Lower leg skin (tissue), 3 donors: ENCODE measurements at regions not wholly inside any gene's neighbourhood (a gene's known extent, or its start where the extent isn't known, plus 50 kb on each side); places are given as distances from the start of the nearest gene placed in this dataset.

ENCODE experiments used
- POLR2A ChIP-seq, 2 donors: fragments of 450-650 bp; IDR thresholded peaks; one replicate each; pipeline ENCODE4 v1.6.1; 2016 to 2017; ENCODE audit warnings: antibody characterized with exemption in 2 of 2, mild to moderate bottlenecking in 1 of 2, moderate library complexity in 1 of 2
- TF ChIP-seq, protein P1 (sequence below), 3 donors: fragments of 450-650 bp; IDR thresholded peaks; one replicate each; pipeline ENCODE4 v1.5.1; 2016; ENCODE audit warnings: antibody characterized with exemption in 3 of 3, mild to moderate bottlenecking in 3 of 3, moderate library complexity in 2 of 3

- TF ChIP-seq, protein P1, sequence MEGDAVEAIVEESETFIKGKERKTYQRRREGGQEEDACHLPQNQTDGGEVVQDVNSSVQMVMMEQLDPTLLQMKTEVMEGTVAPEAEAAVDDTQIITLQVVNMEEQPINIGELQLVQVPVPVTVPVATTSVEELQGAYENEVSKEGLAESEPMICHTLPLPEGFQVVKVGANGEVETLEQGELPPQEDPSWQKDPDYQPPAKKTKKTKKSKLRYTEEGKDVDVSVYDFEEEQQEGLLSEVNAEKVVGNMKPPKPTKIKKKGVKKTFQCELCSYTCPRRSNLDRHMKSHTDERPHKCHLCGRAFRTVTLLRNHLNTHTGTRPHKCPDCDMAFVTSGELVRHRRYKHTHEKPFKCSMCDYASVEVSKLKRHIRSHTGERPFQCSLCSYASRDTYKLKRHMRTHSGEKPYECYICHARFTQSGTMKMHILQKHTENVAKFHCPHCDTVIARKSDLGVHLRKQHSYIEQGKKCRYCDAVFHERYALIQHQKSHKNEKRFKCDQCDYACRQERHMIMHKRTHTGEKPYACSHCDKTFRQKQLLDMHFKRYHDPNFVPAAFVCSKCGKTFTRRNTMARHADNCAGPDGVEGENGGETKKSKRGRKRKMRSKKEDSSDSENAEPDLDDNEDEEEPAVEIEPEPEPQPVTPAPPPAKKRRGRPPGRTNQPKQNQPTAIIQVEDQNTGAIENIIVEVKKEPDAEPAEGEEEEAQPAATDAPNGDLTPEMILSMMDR (IDR thresholded peaks at IDR 0.05) = no peak
- no peak for TF ChIP-seq POLR2A (IDR thresholded peaks at IDR 0.05)
Measured at GRCh38 chr5:30866142-30866541, 327.3 kb upstream of the CDH6 start.
